ENCODE measurements at regions not wholly inside any gene's neighbourhood (a gene's known extent, or its start where the extent isn't known, plus 50 kb on each side); places are given as distances from the start of the nearest gene placed in this dataset.
"Not testable (repeated sequence)": the region's sequence is repeated elsewhere in the genome, so short reads cannot be mapped to it uniquely, and the experiment has no call there.

DNA sequence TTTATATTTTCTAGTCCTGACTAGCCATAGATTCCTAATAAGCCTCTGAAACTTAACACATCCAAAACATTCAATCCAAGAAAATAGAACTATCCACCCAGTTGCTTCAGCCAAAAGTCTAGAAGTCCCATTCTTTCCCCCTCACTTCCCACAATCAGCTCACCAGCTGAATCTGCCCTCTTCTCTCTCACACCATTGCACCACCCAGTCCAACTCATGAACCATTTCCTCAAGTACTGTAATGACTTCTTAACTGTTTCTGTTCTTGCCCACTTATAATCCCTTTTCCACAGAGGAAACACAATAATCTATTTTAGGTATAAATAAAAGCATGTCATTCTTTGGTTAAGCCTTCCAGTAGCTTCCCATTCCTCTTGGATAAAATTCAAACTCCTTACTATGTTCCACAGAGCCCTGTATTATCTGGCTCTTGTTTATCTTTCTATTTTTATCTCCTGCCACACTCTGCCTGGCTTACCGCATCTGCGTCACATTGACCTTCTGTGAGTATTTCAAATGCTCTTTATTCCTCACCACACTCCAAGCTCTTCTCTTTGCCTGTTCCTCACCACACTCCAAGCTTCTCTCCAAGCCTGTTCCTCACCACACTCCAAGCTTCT is 205.9 kb upstream of the FRG1 start:
- FAIRE-seq = not testable (repeated sequence)

DNA sequence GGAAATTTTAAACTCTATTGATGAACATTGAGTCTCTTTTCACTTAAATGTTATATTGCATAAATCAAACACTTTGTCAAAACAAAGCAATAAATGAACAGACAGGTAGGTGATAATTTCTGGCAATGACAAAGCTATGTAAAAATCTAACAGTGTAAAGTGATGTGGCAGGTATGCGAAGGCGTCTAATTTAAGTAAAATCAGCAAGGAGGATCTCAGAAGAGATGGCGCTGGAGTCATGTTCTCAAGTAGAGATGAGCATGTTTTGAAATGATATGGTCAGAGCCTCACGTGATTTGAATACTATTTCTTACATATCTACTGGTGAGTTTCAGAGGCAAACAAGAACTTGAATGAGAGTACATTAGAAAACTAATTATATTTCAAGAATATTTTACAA is 204.0 kb upstream of the FRG1 start:
- FAIRE-seq = not testable (repeated sequence)

GRCh38 chr4:189740118-189740517 is 200.6 kb upstream of the FRG1 start:
- FAIRE-seq = not testable (repeated sequence)

GRCh38 chr4:189740873-189741272 is 199.8 kb upstream of the FRG1 start:
- no peak for FAIRE-seq

- FAIRE-seq = not testable (repeated sequence)
These were observed 187.6 kb upstream of the FRG1 start for GRCh38 chr4:189753092-189753491.

DNA sequence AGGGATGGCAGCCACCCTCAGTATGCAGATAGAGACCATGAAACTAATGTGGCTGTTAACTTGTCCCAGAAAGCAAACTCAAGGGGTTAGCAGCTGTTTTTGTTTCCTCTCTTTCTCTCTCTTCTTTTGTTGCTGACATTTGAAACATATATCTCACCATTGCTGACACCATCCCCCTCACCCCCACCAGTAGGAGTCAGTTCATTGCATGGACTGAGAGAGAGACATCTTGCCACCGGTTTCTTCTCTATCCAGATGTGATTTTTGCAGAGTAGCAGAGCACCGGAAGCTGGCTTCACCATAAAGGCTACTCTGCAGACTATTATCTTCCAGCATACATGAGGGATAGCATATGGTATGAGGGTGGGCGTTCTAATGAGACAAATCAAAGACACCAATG is 177.1 kb upstream of the FRG1 start:
- no peak for FAIRE-seq

GRCh38 chr4:189765301-189765700 is 175.4 kb upstream of the FRG1 start:
- FAIRE-seq = no peak

DNA sequence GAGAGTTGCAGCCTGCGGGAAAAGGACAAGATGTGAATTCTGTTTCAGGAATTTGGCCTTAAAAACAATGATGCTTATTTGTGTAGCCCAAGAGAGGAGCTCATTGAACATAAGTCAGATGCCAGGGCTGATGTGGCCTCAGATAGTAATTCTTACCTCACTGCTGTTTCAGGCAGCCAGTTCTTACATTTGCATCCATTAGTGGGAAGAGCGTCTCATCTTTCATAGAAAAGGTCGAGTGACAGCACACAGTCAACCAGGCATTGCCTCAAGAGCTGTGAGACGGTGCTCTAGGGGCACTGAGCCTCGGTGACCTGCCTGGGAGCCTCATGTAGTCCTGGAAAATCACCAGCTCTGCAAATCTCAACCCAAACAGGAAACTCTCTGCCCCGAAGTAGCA is 174.9 kb upstream of the FRG1 start:
- FAIRE-seq = no peak

DNA sequence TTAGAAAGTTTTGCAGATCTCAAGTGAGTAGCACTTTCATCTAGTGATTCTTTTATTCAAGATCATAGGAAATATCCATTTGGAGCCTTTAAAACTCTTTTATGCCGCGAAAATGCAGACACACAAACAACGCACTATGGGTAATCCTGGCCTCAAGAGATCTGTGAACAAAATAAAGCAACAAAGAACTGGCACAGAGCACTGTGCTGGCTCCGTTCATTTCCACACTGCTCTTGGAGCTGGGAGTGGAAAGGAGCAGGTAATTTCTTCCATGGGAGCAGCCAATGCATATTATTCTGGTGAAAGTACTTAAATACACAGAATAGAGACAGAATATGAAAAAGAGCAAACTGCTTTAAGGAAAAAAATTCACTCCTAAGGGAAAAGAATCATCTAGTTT is 172.7 kb upstream of the FRG1 start:
- no peak for FAIRE-seq

DNA sequence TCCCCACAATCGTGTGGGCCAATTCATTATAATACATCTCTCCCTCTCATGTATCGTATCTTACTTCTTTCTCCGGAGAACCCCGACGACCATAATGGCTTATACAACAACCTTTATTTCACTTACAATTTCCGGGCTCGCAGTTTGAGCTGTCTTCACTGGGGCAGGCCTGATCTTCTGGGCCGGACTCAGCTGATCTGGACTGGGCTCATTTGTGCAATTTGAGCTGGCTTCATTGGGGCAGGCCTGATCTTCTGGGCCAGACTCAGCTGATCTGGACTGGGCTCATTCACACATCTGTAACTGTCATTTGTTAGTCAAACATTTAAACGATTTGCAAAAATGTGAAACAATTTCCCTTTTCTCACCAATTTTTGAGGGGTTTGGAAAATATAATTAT is 171.5 kb upstream of the FRG1 start:
- FAIRE-seq = no peak

DNA sequence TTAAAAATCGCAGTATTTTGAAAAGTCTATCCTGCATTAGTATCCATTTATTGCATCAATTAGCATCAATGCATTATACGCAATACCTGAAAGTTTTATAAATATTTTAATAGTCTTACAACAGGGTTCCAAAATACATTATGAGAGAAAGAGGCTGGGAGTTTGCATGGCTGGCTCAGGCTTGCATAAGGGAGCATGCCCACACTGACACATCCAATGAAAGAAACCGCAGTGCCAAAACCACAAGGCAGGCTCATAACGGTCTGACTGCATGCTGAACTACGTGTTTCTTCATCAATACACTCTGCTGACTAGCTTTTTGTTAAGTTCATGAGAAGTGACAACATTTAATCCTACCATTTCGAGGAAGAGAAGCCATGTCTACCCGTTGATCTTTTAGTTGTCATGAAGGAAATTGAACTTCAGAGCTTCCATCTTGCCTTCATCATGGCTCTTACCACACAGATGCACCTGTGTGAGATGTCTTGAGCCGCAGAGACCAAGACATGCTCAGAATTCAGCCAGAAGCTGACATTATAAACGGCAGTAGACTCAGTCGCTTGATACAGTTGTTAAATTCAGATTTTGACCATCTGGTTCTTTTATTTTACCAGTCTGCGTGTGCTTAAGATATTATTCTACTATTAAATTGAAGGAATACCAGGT is 168.8 kb upstream of the FRG1 start:
- FAIRE-seq = no peak

DNA sequence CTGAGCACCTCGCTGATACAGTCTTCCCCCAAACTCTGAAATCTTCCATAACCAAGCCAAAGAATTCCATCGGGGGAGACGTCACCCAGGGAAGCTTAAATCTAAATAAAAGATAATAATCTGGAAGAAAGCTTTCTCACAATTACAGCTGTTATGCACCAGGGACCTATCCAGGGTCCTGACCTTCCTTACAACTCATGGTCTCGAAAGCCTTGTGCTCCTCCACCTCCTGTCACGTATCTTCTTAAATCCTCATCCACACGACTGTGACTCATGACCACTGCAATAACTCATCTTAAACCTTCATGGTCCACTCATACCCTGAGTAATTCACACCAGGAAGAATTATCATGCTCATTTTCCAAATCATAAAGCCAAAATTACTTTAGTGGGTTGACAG is 166.8 kb upstream of the FRG1 start:
- no peak for FAIRE-seq

DNA sequence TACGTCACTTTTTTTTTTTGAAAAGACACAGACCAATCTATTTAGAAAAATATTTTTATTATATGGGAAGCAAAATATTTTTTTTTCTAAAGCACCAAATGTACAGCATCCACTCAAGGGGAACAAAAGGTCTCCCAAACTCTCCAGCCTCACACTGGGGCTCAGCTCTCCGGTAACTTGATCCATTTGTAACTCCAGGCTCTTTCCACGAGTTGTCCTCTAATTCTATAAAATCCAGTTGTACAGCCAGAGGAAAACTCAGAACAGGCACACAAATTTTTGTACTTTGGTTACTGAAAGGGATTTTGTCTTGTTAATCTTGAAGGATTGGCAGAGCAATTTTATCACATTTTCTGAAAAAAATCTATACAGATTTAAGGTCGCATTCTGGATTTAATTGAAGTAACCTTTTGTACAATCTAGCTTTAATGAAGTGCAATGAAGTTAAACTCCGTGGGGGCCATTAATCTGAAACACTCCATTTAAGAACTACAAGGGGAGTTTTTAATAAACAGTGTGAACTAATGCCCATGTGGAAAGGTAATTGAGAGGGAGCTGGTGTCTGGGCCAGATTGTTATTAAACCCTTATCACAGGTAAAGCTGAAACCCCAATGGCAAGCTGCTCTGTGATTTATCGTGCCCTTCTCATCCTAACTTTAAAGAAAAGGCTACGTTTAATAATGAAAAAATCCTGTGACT is 161.2 kb upstream of the FRG1 start:
- FAIRE-seq = no peak

DNA sequence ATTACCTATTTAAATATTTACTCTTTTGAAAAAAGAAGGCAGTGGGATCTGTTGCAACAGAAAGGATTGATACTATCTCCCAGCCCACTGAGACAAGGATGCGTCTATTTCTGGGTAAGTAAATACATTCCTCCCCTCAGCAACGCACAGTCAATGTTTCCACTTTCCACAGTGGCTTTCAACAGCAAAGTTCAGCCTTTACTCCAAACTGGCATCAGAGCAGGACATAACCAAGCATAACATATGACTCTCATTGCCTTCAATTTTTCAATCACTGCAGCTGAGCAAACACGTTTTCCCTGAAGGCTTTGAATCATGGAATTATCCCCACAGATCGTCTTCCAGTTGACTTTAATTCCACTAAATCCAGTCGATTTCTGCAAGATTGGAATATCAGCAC is 160.3 kb upstream of the FRG1 start:
- no peak for FAIRE-seq

DNA sequence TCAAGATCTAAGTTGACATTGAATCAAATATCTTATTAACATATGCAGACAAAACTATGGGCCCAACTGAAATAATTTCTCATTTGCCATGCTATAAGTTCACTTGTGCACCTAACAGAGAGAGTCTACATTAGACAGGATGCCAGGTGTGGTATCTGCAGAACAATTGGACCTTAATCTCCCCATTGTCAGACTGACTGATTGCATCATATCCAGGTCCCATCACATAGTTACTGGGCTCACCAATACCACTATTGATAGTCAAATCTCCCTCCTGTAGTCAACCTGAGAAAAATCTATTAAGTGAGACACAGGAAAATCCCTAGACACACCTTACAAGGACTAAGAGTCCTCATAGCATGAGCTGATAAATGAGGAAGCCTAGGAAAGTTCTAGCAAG is 156.0 kb upstream of the FRG1 start:
- FAIRE-seq = no peak

DNA sequence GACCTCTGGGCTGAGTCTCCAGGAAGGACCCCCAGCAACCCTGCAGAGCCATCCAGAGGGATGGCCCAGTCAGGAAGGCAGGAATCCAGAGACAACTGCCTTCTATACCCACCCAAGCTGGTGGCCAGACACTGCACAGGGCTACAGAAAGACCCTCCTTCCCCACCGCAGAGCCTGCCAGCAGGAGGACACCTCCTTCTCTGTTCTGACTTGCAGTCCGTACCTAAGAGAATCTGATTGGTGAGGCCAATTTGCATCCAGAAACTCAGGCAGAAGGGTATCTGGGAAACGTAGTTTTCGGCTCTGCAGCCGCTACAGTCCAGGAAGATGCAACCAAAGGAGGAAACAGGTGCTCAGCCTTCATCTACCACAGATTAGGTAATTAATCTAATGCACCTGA is 155.4 kb upstream of the FRG1 start:
- no peak for FAIRE-seq

DNA sequence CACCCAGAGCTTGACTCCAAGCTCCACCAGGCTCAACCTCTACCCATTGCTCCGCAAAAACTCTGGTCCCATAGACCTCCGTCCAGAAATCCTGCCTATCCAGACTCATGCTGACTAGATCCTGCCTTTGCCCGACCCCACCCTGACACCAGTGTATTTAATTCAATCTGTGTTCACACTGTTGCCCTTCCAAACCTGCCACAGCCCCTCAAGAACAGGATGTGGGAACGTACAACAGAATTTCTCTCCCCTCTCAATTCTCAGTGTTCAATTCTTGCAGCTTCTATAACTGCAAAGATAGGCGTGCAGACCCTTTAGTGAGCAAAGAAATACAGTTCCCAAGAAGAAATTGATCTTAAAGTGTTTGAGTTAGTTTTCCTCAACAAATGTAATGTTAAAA is 154.2 kb upstream of the FRG1 start:
- FAIRE-seq = no peak

DNA sequence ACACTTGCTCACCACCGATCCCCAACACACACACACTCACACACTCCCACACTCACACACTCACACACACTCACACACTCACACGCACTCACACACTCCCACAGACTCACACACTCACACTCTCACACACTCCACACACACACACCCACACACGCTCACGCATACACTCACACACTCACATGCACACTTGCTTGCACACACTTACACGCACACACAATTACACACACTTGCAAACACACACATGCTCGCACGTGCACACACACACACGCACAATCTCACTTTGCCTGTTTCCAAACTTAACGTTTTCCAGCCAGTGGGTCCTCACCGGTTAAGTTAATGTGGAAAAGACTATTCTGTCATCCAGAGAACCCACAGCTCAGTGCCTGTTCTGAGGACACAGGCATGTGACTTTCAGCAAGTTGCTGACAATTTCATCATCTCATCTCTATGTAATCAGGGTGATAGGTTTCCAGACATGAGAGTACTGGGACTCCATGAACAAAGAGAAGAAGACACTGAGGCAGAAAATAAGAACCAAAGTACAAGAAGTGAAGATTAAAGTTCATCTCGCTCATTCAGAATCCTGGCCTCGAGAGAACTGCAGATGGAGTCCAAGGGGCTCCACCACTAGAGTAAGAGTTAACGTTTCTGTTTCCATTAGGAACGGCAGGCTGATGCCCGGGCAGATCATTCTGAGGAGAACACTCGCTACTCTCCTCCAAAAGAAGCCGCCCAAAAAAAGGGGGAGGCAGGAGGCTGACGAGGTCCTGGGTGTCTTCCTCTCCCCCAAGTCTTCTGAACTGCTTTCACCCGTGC is 153.2 kb upstream of the FRG1 start:
- no peak for FAIRE-seq

DNA sequence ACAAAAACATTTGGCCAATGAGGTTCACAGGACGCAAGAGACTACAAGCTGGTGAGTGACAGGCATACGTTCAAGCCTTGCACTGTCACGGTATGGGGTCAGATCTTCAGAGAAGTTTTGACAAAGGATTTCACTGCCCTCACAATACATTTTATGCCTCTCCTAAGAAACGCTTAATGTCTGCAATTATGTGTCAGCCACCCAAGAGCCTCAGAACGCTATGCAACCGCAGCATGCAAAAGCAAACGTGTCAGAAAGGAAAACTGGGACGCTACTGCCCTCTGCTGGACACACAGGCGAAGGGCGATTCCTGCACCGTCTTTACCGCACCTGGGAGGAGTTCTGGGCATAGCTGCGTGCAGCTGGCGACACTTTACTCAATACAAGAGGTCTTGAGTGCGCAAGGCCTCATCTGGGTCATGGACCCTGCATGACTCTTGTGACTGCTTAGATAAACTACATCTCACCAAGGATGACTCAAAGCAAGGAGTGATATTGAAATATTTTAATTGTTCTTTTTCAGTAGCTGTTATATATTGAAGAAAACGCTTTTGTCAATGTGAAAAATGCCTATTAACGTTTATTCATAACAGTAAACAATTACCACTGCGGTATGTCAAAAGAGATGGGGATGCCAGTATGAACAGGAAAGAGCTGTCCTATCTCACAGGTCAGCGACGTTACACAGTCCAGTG is 147.6 kb upstream of the FRG1 start:
- peak; percentile 57 for FAIRE-seq

DNA sequence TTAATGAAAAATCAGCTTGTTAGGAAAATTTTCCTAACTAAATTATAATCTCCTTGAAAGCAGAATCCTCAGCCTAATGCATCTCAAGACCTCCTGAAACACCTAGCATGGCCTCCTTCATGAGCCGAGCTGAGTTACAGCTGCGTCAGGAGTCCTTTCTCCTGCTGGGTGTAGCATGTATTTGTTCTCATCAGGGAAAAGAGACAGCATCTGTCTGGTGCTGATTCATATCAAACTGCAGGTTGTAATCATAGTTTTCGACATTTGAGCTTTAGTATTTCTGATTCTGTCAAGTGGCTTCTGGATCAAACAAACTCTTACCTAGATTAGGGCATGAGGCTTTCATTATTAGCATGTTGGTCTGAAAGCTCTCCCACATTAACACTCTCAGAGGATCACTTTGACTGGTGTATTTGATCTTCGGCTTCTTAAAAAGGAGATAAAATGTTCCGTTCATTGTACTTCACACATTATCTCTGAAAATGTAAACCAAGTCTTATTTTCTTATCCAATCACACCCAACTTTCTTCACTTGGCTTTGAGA is 140.1 kb upstream of the FRG1 start:
- FAIRE-seq = no peak

GRCh38 chr4:189802884-189803283 is 137.8 kb upstream of the FRG1 start:
- FAIRE-seq = no peak

DNA sequence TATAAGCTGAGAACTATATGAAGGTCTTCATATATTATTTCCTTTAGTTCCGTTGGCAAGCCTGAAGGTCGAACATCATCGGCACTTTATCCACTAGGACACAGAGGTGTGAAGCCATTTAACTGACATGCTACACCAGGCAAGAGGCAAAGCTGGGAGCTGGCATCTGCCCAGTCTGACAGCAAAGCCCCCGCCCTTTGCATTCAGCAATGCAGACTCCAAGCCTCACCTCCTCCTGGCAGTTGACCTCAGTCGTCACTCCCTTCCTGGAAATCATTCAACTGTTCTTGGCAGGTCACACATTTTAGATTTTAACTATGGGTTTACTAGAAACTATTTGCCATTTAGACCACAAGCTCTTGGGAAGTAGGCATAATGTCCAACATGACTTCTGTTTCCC is 135.8 kb upstream of the FRG1 start:
- no peak for FAIRE-seq

- FAIRE-seq = no peak
These were observed 134.2 kb upstream of the FRG1 start for GRCh38 chr4:189806506-189806905.
